NCI-H2081 (cell line): ENCODE measurements at regions not wholly inside any gene's neighbourhood (a gene's known extent, or its start where the extent isn't known, plus 50 kb on each side); places are given as distances from the start of the nearest gene placed in this dataset.

Experiments used
- DNase-seq, 2 experiments: peaks; one replicate each; lab custom pipeline; 2025; lab: John Stamatoyannopoulos, UW

- peak in 1 of 2 experiments; percentile 62 for DNase-seq
These were observed 732.8 kb upstream of the SLC10A2 start for GRCh38 chr13:103799028-103799427.

DNA sequence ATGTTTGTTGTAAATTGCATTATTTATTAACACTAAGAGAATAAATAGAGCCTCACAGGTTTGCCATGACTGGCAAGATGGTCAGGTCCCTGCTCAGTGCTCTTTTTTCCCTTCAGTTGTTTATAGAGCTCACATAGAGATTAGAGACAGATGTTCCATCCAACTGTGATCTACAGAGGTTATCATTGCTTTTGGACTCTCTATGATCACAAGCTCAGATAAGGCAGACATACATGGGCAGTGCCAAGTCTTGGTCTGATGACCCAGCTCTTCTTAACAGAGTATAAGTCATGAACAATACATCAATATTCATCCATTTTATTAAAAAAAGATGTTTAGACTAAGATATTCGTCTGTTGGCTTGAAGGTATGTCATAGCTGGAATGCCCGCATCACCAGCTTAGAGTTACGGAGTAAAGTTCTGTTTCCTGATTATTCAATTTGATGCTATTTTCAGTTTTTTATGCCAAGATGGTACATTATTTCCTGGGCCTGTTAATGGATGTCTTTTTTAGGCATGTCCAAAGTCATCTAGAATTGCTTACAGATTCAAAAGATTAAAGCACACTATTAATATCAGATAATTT is 729.8 kb upstream of the SLC10A2 start:
- no peak for DNase-seq

GRCh38 chr13:103794526-103794925 is 728.3 kb upstream of the SLC10A2 start:
- no peak for DNase-seq

GRCh38 chr13:103788061-103788652 is 721.9 kb upstream of the SLC10A2 start:
- DNase-seq, result peak in 1 of 2 experiments; percentile 34

DNA sequence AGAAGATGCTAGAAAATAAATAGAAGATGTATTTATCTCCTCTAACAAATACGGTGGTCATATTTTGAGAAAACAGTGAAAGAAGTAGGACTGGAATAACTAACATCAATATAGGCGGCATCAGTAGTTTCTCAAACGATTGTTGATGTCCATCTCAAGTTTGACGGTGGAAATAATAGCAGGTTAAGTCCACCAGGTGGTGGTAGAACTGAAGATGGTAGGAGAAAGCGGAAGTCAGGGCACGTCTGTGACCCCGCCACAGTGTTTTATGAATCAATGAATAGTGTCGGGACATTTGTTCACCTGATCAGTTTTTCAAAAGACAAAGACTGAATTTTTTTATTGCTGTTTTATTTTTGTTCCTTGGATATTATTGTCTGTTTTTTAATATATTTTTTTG is 706.4 kb upstream of the SLC10A2 start:
- peak in 1 of 2 experiments; percentile 2 for DNase-seq

DNA sequence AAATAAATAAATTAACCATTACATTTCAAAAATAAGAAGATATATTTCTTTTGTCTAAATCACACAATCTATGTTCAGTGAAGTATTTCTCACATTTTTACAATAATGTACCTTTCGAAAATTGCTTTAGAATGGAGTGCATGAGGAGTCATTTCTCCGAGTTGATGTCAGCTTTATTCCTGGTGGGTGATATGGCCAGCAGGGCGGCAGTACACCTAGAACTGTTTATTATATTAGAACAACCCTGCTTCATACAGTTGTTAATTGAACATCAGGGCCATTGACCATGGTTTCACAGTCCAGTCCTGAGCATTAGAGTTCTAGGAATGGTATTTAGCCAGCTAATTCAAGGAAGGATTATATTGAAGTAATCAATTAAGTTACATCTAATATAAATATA is 696.3 kb upstream of the SLC10A2 start:
- DNase-seq, result no peak

- DNase-seq, result no peak
These were observed 693.1 kb upstream of the SLC10A2 start for GRCh38 chr13:103759361-103759760.

GRCh38 chr13:103758222-103758621 is 692.0 kb upstream of the SLC10A2 start:
- DNase-seq, result no peak

DNA sequence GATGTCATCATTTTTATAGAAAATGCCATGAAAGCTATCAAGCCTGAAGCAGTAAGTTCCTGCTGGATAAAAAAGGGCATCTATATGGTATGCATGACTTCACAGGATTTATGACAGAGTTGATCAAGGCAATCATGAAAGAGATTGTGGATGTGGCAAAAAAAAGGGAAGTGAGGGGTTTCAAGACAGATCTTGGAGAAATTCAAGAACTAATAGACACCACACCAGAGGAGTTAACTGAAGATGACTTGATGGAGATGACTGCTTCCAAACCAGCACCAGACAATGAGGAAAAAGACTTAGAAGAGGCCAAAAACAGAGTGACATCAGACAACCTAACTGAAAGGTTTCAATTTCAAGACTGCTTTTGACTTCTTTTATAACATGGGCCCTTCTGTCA is 691.1 kb upstream of the SLC10A2 start:
- DNase-seq, result no peak

- DNase-seq, result no peak
These were observed 688.6 kb upstream of the SLC10A2 start for GRCh38 chr13:103754783-103755182.

DNA sequence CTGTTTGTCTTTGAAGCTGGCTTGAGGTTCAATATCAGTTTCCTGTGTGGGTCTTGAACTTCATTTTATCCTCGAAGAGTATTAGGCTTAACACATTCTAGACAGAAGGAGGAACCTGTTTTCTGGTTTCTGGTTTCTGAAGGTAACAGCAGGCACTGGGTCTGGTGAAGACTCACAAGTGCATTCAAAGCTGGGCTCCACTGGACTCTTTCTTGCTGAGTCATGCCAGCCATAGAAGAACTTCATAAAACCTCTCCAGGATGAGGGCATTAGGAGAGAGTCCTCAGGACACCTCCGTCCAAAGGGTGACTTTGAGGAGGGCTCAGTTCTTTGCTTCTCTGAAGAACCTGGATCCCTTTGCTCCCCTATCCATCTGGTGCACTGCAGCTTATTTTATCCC is 668.6 kb upstream of the SLC10A2 start:
- DNase-seq, result no peak

DNA sequence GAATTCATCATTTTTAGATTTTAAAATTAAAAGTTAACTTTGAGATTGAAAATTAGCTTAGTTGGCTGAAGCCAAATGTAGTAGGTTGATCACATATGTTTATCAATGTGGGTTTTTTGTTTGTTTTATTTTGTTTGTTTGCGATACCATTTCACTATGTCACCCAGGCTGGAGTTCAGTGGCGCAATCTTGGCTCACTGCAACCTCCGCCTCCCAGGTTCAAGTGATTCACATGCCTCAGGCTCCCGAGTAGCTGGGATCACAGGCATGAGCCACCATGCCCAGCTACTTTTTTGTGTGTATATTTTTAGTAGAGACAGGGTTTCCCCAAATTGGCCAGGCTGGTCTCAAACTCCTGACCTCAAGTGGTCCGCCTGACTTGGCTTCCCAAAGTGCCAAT is 665.7 kb upstream of the SLC10A2 start:
- DNase-seq, result no peak

DNA sequence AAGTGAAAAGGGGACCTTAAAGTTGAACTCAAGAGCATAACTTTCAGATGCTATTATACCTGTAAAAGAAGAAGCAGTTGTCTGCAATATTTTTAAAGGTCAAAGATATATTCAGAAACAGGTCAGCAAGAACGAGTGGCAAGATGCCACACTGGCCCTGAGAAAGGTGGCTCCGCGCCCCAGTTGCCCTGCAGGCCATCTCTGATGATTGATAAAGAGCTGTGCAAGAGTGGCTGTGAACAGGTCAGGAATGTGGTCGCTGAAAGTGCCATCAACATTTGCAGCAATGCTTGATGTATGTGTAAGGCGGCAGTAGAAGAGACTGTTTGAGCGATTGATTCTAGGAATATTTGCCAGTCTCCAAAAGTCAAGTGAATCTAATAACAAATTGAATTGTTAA is 664.2 kb upstream of the SLC10A2 start:
- no peak for DNase-seq

DNA sequence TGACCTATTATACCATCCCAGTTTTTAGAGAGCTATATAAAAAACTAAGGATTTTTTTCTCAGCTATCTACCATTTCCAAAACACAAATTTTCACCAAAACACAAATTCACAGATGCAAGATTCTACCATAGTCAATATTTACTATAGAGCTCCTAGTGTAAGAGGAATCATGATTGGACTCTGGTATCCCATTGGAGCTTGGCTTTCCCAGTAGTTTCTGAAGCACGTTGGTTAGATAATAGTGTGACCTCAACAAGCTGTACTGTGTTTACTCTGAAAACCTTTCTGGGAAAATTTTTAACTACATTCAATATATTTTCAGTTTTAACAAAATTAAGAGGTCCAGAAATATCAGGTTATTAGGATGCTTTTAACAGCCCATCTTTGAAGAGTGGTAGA is 660.6 kb upstream of the SLC10A2 start:
- no peak for DNase-seq

DNA sequence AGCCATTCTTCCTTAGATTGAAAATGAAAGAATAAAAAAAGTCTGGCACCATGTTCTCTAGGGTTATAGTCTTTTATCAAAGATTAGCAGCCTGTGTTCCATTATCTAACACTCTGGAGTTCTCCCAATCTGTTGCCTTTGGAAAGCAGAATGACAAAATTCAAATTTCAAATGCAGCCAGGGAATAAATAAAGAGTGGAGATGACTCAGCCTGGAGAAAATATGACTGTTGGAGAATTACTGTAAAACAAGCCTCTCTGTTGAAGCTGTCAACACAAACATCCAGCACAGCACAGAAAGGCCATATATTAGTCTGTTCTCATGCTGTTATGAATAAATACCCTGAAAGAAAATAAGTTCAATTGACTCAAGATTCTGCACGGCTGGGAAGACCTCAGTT is 650.5 kb upstream of the SLC10A2 start:
- DNase-seq, result no peak

DNA sequence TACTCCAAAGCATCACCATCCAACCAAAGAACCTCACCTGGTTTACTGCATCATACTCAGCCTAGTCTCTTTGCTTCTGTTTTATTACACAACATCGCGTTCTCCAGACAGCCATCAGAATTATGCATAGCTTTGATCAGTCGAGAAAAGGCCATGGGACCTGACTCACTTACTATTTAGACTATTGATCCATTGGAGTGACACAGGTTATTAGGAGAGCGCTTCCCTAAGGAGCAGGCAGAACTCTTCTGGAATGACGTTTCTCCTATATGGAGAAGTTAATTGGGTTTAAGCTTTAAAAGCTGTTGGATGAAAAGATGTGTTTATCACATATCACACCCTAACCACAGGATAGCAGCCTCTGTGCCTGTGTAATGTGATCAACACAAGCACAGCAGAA is 649.1 kb upstream of the SLC10A2 start:
- DNase-seq, result no peak

DNA sequence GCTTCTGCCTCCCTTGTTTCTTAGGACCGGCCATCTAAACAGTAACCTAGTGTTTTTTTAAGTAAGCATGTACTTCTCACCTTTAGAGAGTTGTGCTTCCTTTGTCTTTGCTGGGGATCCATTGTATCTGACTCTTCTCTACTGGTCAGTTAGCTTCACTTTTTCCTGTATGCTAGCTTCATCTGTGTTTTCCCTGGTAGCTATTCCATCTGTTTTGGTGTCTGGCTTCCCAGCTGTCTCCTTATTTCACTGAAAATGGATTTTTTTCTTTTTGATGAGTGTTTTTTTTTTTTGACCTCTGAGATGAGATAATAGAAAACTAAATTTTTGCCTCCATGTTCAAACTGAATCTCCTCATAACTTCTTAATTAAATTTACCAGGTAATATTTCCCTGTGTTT is 637.0 kb upstream of the SLC10A2 start:
- no peak for DNase-seq

DNA sequence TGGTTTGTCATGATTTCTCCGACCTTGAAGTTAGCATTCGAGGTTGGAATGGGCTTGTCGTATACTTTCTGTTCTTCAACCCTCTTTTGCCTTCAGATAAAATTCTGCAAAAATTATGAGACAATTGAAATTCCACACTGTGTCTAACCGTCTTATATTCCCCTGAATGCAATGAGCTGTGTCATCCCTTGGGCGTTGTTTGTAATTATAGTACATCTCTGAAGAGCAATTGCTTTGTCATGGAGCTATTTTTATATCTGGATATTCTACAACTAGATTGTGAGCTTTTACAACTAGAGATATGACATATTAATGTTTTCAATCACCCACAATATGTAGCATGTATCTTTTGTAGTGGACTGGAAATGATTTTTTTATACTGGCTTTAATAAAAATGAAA is 631.8 kb upstream of the SLC10A2 start:
- no peak for DNase-seq

- DNase-seq, result no peak
These were observed 629.1 kb upstream of the SLC10A2 start for GRCh38 chr13:103695320-103695719.

- DNase-seq, result no peak
These were observed 628.3 kb upstream of the SLC10A2 start for GRCh38 chr13:103694471-103694870.

- DNase-seq, result no peak
These were observed 627.8 kb upstream of the SLC10A2 start for GRCh38 chr13:103694033-103694432.

DNA sequence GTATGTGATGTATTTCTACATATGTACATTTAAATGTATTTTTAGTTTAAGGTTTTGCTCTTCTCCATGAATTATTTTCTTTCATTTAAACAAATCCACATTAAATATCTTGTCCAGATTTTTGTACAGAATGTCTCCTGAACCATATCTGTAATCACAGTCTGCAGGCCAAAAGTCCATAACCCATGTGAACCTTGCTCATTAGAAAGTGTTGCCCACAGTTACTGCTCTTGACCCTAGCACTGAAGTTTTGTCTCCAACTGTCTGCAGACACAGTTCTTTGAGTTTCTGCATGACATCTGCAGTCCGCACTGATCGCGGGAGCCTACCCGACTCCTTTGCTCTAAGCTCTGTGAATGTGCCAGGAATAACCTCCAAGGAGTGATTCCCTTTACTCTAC is 626.2 kb upstream of the SLC10A2 start:
- DNase-seq, result no peak

DNA sequence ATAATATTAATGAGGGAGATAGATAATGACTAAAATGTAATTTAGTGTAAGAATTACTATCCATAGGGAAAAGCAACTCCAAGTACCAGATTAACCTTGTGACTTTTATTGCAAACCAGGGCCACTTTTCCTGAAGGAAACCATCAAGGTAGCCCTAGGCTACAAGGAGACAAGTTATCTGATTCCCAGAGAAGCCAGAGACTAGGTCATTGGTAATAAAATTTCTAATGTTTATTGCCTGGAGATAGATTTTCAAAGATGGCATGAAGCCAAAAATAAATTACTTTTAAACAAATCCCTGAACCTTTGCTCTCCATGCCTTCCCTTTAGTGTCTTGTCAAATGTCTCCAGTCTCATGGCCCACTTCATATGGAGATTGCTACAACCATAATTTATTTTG is 610.1 kb upstream of the SLC10A2 start:
- no peak for DNase-seq

DNA sequence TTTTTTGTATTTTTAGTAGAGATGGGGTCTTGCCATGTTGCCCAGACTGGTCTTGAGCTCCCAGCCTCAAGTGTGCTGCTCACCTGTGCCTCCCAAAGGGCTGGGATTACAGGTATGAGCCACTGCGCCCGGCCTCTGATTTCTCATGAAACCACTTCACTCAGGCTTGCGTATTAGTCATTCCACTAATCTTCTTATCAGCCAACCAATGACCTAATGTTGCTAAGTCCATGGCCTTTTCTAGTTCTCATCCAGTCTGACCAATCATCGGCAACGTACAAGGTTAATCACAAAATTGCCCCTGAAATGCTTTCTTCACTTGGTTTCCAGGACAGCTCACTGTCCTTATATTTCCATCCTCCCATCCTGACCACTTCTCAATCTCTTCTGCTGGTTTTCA is 605.3 kb upstream of the SLC10A2 start:
- DNase-seq, result no peak
